ENCODE measurements at regions not wholly inside any gene's neighbourhood (a gene's known extent, or its start where the extent isn't known, plus 50 kb on each side); places are given as distances from the start of the nearest gene placed in this dataset.

DNA sequence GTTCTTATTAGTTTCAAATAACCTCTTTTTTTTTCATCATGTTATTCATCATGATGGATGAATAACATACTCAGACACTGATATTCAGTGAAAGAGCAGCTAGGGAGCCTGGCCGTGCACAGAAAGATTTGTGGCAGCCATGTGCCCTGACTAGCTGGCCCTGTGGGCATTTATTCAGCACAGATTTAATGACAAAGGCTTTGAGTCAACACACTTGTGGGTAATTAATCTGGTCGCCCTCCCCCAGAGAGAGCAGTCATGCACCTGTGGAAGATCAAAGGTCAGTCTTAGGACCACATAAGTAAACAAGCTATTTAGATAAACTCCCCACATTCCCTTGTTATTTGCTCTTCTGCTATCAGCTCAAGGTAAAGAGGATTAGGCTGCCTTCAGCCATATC, 153.2 kb upstream of the HMCN1 start:
- TF ChIP-seq POLR2A (IDR thresholded peaks at IDR 0.05), result no peak
- TF ChIP-seq, protein P1, sequence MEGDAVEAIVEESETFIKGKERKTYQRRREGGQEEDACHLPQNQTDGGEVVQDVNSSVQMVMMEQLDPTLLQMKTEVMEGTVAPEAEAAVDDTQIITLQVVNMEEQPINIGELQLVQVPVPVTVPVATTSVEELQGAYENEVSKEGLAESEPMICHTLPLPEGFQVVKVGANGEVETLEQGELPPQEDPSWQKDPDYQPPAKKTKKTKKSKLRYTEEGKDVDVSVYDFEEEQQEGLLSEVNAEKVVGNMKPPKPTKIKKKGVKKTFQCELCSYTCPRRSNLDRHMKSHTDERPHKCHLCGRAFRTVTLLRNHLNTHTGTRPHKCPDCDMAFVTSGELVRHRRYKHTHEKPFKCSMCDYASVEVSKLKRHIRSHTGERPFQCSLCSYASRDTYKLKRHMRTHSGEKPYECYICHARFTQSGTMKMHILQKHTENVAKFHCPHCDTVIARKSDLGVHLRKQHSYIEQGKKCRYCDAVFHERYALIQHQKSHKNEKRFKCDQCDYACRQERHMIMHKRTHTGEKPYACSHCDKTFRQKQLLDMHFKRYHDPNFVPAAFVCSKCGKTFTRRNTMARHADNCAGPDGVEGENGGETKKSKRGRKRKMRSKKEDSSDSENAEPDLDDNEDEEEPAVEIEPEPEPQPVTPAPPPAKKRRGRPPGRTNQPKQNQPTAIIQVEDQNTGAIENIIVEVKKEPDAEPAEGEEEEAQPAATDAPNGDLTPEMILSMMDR (IDR thresholded peaks at IDR 0.05), result no peak
